NCI-H187 treated with DMSO at 0.1 percent for 48 hours (cell line): ENCODE measurements at regions not wholly inside any gene's neighbourhood (a gene's known extent, or its start where the extent isn't known, plus 50 kb on each side); places are given as distances from the start of the nearest gene placed in this dataset.

Experiments used
- DNase-seq: peaks from one replicate; lab custom pipeline; 2025; lab: John Stamatoyannopoulos, UW

DNA sequence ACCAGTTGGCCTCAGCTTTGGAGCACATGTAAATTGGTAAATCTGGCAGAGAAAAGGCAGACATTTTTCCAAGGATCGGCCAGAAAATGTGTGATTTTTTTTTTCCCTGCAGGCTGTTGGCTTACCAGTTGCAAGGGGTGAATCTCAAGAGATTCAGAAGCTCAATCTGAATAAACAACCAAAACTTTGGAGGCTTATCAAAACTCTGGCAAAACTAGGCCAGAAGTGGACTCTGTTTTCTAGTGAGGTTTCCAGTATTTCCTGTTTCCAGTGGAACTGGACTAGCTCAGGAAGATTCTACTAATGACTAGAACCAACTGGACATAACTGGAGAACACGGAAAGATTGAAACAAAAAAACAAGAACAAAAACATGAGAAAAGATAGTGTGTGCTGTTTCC, 191.3 kb downstream of the SMIM20 start:
- no peak for DNase-seq

DNA sequence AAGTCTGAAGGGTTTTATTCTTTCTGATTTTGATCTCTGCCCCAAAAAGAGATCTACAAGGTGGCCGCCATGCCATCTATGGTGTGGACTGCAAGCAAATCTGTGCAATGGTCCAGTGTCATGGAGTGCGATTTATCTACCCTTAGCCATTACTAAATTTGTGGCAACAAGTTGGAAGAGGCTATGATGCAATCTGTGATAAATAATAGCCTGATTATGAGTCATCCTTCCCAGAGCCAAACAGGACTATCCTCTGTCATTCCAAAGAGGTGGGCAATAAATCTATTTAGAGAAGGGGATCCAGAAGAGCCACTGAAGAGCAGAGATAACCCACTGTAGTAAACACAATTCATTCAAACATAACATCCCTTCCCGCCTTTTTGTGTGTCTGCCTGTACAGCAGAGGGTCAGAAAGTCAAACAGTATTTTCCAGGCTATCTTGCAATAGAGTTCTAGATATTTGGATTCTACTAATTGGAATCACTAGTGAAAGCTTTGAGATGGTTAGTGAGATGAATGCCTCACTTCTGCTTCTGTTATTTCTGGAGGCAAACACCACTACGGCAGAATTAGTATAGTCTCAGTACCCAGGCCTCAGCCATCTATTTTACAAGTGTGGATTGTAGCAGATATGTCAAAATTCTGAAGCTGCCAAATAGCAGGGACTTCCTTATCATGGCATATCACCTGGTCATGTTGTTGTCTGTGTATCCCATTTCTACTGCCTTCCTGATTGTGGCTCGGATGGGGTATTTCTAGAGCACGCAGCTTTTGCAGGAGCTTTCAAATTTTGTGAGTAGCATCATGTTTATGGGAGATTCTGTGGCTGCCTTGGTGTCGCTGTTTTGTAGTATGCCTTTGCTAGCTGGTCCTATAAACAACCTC, 192.0 kb downstream of the SMIM20 start:
- no peak for DNase-seq

DNA sequence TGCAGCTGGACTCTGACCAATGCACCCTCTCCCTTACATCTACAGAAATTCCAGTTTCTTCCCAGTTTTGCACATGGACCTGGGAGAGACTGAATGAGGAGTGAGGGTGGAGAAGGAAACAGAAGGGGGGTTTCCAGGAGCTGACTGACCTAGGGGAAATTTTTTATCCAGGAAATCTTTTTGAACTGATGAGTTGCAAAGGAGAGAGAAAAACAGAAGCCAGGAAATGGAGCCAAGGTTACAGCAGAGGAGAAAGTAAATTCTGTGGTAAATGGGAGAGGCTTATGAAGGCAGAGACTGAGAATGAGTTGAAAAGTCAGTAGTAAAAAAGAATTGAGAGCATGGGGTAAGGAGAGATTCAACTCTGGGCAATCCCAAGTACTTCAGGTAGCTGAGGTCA, 192.8 kb downstream of the SMIM20 start:
- DNase-seq = no peak

GRCh38 chr4:26108054-26108453, 194.0 kb downstream of the SMIM20 start:
- no peak for DNase-seq

DNA sequence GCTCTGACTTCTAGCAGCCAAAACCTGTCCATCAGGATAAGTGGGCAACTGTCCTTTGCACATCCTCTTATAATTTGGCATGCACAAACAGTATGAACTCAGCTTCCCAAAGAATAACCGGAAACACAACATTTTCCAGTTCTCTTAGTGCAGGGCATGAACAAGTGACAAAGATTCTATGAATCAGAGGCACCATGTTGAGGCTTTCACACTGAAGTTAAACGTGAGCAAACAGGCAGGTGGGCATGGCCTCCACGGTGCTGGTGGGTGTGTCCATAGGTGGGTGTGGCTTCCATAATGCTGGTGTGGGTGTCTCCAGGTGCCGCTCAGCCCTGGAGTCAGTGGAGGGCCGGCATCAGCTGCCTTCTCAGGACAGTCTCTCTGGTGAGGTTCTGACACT, 196.5 kb downstream of the SMIM20 start:
- no peak for DNase-seq

DNA sequence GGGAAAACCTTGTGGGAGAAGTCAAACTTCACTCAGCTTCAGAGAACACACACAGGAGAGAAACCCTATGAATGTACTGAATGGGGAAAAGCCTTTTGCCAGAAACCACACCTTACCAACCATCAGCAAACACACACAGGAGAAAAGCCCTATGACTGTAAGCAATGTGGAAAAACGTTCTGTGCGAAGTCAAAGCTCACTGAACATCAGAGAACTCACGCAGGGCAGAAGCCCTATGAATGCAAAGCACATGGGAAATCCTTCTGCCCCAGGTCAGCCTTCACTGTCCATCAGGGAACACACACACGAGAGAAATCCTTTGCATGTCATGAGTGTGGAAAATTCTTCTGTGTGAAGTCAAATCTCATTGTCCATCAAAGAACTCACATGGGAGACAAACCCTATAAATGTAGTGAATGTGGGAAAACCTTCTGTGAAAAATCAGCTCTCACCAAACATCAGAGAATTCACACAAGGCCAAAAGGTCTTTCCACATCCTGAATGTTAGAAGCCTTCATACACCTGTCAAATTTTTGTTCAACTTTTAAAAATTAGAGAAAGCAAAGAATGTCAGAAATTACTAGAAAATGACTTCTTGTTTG, 199.4 kb downstream of the SMIM20 start:
- DNase-seq = no peak

GRCh38 chr4:26116057-26116456, 202.0 kb downstream of the SMIM20 start:
- DNase-seq = no peak

GRCh38 chr4:26120098-26120825, 200.6 kb upstream of the RBPJ start:
- DNase-seq = no peak

- no peak for DNase-seq
Observed at GRCh38 chr4:26122690-26123089, 198.1 kb upstream of the RBPJ start.

DNA sequence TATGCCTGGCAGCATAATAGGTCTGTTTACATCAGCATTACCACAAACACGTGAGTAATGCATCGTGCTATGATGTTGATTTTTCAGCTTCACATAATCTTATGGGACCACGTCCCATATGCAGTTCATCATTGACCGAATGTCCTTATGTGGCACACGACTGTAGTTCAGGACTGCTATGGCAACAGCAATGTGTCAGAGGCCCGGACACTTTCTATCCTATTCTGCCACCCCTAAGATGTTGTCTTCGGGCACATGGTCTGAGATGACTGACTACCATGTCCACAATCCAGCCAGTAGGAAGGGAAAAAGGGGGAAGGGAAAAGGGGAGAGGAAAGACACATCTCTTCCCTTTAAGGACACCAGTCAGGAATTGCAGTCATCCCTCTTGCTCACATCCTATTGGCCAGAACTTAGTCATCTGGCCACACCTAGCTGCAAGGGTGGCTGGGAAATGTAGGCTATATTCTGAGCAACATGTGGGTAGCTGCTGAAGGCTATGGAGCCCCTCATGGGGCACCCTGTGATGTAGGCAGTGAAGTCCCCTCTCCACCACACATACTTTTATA, 196.0 kb upstream of the RBPJ start:
- no peak for DNase-seq

- DNase-seq = no peak
Observed at GRCh38 chr4:26126143-26126718, 194.6 kb upstream of the RBPJ start.

DNA sequence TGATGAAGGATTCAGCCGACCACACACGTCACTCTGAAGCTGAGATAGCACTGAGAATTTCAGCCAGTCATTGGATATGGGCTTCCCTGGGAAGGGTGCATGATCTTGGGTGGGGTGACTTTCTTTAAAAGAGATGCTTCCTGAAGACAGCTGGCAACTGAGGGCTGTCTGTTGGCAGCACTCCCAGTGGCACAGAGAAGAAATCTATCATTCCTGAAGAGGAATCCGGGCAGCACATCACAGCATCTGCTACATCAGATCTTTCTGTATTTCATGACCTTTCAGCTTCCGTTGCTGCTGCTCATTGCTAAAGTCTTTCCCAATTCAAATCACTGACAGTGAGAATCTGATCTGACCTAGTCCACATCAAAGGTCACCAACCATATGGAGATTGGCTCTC, 193.8 kb upstream of the RBPJ start:
- no peak for DNase-seq

- no peak for DNase-seq
Observed at GRCh38 chr4:26127851-26128337, 192.9 kb upstream of the RBPJ start.

GRCh38 chr4:26130173-26130572, 190.6 kb upstream of the RBPJ start:
- DNase-seq = no peak

DNA sequence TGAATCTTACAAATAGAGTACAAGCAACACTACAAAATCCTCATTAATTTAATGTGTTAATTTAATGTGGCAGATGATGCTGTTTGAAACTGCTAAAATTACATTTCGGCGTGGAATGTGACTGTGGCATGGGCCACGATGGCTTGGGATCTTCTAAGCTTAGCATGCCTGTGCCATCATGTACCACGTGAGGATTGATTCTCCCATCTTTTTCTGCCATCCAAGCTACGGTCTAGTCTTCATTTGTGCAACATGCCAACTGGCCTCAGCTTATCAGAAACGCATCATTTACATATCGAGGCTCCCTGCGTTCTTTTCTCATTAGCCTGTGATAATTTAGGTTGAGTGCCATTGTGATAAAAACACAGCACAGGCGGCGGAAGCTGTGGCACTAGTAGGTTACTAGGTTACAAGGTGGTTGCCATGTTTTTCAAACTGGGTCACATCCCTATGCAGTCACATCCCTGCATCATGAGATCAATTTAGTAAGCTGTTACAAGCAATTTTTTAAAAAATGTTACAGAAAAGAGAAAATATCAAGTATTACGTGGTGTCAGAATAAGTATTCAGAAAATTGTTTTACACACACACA, 189.9 kb upstream of the RBPJ start:
- no peak for DNase-seq

DNA sequence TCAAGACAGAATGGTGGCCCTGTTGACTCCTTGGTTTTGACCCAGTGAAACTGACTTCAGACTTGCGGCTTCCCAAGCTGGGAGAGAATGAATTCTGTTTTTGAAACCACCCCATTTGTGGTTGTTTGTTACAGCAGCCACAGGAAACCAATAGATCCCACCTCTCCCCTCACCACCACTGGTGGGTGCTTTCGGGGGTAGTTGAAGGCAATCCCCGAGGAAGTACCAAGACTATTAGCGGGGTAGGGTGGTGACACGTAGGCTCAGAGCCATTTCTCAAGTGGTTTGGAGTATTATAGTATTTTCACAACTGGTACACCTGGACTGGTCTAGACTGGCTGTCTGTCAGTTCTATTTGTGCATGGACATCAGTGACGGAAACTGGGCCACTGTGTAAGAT, 189.1 kb upstream of the RBPJ start:
- DNase-seq = no peak

DNA sequence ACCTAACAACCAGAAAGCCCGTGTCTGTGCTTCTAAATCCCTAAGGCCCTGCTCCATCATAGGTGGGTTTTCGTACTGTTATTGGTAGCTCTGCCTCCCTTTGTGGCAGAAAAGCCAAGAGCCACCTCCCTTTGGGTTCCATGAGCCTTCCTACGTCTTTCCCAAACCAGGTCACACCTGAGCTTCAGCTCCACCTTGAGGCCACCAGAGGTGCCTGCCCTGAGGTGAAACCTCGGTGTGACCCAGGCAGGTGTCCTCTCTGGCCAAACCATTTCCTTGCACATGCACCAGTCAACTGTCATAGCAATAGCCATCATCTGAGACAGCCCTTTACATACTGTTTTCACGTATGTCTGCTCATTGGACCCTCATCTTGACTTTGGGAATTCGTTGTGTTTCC, 188.0 kb upstream of the RBPJ start:
- DNase-seq = no peak

GRCh38 chr4:26133840-26134239, 187.0 kb upstream of the RBPJ start:
- DNase-seq = no peak

GRCh38 chr4:26135331-26135730, 185.5 kb upstream of the RBPJ start:
- no peak for DNase-seq

GRCh38 chr4:26136615-26137014, 184.2 kb upstream of the RBPJ start:
- no peak for DNase-seq

DNA sequence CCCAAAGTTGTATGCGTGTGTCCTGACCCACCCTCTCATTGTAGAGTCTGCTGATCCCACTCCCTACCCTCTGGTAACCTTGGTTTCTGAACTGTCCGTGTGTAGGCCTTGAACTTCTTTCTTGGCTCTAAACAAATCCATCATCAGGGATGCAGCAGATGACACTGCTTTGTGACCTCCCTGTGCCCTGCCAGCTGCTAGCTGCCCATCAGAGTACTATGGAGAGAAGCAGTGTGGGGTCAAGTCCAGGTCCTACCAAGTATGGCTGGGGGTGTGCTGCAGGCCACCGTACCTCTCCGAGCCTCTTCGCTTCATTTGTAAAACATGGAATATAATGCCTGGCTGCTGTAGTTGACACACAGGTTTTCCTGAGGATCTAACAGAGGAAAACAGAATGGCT, 183.5 kb upstream of the RBPJ start:
- DNase-seq = no peak
